ENCODE measurements at regions not wholly inside any gene's neighbourhood (a gene's known extent, or its start where the extent isn't known, plus 50 kb on each side); places are given as distances from the start of the nearest gene placed in this dataset.

DNA sequence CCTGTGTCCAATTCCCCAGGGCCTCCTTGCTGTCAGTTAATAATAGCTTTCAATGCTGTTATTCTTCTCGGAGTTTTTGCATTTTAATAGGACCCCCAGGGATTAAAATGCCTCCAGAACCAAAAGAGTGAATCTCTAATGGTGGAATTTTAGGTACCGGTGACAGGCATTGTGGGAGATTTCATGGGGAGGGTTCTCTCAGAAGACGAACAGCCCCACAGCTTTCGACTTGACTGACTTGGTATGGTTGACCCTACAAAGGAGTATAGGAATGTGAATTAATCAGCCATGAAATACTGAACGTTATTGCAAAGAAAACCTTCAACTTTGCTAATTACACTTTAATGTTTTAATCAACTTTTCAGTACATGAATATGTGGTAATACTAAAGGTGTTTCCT lies 206.3 kb upstream of the FZD8 start:
- TF ChIP-seq, protein P1, sequence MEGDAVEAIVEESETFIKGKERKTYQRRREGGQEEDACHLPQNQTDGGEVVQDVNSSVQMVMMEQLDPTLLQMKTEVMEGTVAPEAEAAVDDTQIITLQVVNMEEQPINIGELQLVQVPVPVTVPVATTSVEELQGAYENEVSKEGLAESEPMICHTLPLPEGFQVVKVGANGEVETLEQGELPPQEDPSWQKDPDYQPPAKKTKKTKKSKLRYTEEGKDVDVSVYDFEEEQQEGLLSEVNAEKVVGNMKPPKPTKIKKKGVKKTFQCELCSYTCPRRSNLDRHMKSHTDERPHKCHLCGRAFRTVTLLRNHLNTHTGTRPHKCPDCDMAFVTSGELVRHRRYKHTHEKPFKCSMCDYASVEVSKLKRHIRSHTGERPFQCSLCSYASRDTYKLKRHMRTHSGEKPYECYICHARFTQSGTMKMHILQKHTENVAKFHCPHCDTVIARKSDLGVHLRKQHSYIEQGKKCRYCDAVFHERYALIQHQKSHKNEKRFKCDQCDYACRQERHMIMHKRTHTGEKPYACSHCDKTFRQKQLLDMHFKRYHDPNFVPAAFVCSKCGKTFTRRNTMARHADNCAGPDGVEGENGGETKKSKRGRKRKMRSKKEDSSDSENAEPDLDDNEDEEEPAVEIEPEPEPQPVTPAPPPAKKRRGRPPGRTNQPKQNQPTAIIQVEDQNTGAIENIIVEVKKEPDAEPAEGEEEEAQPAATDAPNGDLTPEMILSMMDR (IDR thresholded peaks at IDR 0.05 in 2 of 3, conservative IDR thresholded peaks at IDR 0.05 in 1 of 3; ENCODE audit: borderline replicate concordance in 1 of 3, insufficient read depth in 1 of 3, low read depth in 2 of 3, low read length in 2 of 3): no peak
- TF ChIP-seq RAD21 (IDR thresholded peaks at IDR 0.05; ENCODE audit: low read depth) (no peak), EZH2 (IDR thresholded peaks at IDR 0.05) (no peak), SP1 (IDR thresholded peaks at IDR 0.05; ENCODE audit: low read depth) (no peak), YY1 (IDR thresholded peaks at IDR 0.05; ENCODE audit: extremely low read depth, insufficient replicate concordance, low read depth, low read length) (no peak), CBX3 (IDR thresholded peaks at IDR 0.05; ENCODE audit: low read depth) (no peak), POLR2A (IDR thresholded peaks at IDR 0.05; ENCODE audit: borderline replicate concordance, extremely low read depth, insufficient read depth, insufficient read length) (no peak), FOSL1 (IDR thresholded peaks at IDR 0.05; ENCODE audit: low read depth) (no peak), POLR2AphosphoS5 (IDR thresholded peaks at IDR 0.05; ENCODE audit: low read depth, low read length) (no peak), EZH2phosphoT487 (IDR thresholded peaks at IDR 0.05; ENCODE audit: borderline replicate concordance) (no peak)
- TF ChIP-seq, protein P2, sequence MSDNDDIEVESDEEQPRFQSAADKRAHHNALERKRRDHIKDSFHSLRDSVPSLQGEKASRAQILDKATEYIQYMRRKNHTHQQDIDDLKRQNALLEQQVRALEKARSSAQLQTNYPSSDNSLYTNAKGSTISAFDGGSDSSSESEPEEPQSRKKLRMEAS (IDR thresholded peaks at IDR 0.05): no peak
